Stromal cell of bone marrow (primary cell): ENCODE measurements at regions not wholly inside any gene's neighbourhood (a gene's known extent, or its start where the extent isn't known, plus 50 kb on each side); places are given as distances from the start of the nearest gene placed in this dataset.

Experiments used
- DNase-seq: peaks from one replicate; pipeline ENCODE4 v3.0.0-alpha.2; 2012; ENCODE audit warnings: low read depth

DNA sequence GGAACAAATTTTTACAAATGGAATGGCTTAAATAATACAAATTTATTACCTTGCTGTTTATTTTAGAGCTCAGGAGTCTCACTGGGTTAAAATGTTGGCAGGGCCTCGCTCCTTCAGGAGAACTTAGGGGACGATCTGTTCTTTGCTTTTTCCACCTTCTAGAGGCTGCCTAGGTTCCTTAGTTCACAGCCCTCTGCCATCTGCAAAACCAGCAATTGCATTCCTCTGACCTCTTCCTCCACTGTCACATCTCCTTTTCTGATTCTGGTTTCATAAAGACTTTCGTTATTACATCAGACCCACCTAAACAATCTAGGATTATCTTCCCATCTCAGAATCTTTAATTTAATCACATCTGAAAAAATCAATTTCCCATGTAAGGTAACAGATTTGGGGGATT, 249.6 kb upstream of the SPRY2 start:
- DNase-seq, result no peak

DNA sequence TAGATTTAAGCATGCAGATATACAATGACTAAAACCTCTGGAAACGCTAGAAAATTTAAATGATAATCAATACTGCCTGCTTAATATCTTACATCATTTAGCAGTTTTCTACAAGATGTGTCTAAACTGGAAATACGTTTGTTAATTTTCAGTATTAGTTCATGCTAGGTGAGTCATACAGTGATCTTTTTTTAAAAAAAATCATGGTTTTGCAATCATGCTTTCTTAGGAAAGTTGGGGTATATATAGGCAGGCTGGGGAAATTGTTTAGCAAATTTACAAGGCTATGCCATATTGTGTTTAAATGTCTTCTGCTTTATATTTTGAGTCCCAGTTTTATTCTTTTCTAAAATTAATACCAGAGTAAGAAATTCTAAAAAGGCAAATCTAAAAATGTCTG, 245.4 kb upstream of the SPRY2 start:
- no peak for DNase-seq

DNA sequence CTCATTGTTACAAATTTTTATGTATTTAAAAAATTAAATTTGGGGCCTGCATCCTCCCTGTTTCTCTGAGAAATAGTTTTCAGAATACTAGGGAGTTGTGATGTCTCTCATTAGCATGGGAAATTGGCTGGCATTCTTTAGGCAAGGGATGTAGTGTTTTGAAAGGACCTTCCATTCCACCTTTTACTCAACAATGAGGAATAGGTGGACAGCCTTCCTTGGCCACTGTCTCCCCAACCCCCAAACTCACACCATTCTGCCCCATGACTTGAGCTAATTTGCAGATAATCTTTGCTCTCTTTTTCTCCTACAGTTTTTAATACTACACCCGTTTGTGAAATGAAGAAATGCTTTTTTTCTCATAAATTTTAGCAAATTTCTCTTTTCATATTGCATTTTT, 244.6 kb upstream of the SPRY2 start:
- DNase-seq, result no peak

DNA sequence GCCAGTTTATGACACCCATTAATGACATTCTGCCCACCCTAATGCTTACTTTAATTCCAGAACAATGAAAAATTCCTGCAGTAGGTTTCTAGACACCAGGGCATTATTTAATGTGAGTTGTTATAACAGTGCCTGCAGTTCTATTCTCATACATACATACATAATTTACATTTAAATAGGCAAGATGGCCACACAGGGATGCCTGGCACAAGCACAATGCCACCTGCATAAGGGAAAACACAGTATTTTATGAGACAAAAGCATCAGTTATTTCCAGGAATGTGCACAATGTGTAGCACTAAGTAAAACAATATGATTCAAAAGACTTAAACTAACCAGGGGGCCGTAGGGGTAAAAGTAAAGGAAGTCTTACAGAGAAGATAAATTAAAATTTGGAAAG, 243.9 kb upstream of the SPRY2 start:
- DNase-seq, result no peak

DNA sequence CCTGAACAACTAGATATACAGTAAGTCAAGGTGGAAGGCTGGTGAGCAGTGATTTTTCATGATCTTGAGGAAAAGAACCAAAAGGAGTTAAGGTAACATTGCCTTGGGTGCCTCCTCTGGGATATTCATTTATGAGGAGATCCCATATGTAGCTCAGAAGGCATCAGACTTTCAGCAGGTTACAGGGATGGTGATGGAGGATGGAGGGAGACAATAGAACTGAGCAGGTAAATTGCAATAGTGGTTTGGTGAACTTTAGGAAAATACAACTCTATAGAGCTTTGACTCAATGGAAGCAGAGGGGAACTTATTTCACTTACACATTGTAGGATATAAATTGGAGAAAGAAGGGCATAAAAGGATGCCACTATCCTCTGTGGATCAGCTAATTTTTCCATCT, 243.4 kb upstream of the SPRY2 start:
- DNase-seq, result no peak

DNA sequence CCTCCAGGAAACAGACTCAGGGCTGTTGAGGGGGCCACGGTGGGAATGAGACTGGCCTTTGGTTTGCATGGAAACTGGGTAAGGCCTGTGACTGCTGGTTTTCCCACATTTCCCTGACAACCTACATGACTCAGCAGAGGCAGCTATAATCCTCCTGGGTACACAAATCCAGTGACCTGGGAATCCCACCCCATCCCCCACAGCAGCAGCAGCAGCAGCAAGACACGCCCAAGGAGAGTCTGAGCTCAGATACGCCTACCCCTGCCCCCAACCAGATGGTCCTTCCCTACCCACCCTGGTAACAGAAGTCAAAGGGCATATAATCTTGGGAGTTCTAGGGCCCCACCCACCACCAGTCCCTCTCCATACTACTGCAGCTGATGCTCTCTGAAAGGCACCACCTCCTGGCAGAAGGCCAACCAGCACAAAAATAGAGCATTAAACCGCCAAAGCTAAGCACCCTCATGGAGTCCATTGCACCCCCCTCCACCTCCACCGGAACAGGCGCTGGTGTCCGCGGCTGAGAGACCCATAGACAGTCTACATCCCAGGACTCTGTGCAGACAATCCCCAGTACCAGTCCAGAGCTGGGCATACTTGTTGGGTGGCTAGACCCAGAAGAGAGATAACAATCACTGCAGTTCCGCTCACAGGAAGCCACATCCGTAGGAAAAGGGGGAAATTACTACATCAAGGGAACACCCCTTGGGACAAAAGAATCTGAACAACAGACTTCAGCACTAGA, 237.2 kb upstream of the SPRY2 start:
- no peak for DNase-seq

DNA sequence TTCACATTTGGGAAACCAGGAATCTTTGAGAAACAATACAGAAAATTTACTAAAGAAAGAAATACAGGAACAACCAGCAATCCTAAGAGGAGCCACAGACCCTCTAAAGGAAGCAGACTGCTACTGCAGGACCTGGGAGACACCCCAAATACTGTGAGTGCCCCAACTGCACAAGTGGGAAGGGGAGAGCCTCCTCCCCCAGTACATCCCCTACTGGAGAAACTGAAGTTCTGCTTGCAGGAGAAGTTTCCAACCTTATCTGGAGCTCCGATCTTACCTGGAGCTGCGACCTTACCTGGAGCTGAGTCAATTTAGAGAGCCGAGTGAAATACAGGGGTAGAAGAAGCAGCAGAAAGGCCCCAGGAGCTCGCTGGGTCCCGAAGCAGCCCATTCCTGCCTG, 236.4 kb upstream of the SPRY2 start:
- no peak for DNase-seq

DNA sequence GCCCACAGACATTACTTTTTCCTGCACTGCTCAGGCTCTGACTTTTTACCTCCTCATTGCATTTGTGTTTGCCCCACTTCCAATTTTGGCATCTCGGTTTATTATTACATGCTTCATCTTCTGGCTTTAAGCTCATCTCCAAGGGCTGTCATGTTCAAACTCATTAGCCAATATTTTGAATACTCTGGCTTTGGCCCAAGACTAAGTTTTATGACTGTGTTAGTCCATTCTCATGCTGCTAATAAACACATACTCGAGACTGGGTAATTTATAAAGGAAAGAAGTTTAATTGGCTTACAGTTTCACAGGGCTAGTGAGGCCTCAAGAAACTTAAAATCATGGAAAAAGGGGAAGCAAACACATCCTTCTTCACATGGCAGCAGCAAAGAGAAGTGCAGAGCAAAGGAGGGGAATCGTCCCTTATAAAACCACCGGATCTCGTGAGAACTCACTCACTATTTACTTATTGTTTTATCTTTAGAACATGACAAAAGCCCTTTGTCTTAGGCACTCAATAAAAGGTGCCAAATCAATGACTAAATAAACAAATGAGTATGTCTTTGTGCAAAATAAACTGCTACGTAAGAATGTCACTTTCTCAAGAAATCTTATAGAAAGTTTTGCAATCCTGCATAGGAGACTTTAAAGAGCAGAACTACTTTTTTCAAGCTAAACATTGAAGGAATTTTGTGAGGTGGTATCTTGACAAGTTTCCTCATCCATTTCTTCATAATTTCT, 233.4 kb upstream of the SPRY2 start:
- DNase-seq, result no peak

DNA sequence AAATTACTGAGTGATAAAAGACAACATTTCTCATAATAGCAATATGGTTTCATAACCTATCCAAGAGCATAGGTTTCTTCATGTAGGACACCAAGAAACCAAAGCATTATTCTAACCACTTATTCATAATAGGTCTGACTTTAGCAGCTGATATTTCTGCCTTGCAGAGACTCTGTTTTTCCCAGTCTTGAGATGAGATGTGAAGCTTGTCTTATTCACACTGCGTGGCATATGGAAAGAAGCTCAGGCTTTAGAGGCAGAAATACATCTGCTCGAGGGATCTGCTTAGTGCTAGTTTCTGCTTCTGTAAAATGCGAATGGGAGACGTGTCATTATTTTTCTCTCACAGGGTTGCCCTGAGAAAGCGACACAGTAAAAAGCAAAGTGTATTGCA, 232.0 kb upstream of the SPRY2 start:
- DNase-seq, result no peak

DNA sequence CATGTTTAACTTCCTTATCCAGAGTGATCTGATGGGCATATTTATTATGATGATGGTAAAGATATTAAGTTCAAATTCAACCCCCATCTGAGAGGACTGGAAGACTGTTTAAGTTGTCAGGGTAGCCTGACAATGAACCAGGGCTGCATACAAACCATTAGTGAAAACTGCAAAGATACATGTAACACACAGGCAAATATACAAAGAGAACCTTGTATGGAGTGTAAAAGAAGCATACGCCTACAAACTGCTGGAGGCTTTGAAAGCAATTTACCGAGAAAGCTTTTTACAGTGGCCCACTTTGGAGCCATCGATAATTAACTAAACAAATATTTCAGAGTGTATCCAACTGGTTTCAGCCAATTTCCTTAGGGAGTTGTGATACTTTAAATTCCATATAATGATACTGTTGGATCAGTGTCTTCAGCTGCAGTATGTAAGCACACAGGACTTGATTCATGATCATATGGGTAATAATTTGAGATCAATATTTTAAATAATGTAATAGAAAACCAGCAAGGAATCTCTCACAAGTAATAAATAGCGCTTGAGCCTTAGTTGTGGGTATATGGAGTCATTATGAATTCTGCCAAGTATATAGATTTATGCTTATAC, 231.5 kb upstream of the SPRY2 start:
- no peak for DNase-seq

DNA sequence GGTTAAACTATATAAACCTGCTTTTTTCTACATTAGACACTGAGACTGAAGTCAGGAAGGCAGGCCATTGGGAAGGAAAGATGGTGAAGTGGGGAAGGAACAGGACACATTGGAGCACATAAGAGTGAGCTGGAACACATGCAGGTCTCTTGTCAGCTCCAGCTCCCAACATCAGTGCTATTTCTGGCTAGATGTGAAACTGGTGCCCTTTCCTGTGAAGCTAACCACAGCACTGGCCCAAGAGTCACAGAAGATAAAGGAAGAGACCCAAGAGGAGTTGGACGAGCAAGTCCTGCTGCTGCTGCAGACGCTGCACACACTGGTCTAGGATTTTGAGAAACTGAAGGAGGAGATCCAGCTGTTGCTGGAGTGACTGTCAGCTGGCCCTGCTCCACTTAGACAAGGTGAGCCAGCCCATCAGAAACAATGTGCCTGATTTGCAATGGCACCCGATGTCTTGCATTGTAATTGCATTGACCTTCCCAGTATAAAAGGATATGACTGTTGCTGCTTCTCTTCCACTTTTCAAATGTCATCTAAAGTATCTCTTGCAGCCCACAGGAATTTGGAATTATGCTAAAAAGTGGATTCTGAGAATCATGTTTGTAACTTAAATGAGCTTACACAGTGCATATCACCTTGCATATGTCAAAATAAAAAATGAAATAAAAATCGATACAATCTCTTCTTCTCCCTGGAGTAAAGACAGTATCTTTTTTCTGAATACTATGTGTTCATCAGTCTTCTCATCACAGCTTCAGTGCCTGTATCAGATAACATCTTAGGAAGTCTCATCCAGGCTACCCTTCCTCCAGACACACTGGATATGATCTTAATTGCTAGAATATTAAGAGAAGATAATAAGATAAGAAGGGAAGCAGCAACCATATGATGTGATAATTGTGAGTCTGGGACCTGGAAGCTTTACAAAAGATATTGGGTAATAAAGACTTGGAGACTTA, 230.7 kb upstream of the SPRY2 start:
- no peak for DNase-seq

DNA sequence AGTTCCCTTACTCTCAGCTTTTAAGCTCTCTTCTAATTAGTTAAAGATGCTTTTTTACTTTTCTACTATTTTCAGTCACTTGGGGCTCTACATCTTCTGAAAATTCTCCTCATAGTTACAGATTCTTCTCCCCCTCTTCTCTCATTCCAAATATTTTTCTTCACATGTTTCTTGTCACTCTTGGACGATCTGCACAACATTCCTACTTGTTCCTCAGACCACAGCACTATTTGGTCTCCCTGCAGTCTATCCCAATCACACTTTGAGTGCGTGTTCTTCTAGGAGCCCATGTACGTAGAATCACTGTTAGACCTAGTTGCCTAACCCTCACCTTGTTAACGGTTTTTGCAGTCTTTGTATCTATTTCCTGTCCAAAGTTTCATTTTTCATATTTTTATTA, 222.5 kb upstream of the SPRY2 start:
- DNase-seq, result no peak

DNA sequence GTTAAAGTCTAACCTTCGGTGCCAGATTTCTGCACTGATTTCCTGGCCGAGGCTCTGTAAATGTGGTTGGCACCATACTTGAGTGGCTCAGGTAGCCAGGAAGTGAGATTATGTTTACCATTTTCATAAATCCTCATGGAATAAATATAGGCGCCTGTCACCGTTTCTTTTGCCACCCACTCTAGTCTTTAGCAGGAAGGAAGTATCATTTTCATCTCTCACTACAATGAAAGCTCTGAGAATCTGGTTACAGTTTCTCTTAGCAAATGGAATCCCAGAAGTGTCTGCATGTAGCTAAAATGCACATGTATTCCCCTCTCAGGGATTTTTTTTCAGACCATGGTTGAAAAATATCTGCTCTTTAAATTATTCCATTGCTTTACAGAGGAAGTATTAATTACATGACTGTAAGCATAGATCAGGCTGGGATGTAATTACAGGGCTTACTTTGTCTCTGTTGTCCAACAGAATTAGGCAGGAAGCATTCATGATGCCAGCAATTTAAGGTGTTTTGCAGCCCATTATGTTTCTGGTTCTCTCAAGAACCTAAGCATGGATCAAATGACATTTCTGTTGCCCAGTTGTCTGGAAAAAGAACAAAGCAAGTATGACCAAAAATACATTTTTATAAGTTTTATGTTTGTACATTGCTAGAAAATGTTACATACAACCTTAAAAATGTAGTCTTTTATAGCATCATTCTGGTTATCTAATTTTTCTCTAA, 221.7 kb upstream of the SPRY2 start:
- DNase-seq, result no peak

DNA sequence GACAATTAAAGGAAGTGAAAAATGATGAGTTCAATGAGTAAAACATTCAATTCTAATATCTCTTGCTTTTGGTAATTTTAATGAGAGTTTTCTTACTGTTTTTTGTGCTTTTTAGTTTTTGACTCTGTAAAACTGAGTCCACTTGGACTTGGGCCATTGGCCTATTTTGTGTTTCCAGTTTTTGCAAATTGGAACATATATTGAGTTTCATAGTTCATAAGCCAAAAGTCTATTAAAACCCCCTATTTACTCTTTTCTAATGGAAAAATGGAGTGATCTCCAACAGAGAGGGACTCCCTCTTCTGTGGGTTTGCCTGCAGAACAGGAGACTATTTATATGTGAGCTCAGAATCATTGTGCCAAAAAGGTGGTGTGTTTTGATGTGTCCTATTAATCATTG, 219.7 kb upstream of the SPRY2 start:
- no peak for DNase-seq

DNA sequence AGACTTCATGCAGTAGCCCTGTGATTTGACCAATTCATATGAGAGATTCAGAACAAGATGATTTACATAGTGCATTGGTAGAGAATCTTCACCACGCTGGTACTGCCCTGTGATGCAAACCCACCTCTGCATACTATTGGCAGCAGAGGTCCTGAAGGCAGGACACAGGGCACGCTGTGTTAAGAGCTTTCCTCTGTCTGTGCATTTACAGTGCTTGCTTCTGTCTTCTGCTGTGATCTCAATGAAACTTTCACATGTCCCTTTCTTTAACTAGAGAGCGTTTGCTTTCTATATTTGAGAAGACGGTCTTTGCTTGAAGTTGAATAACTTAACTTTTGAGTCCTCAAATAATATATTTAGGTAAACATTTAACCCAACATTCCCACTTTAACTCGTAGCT, 219.0 kb upstream of the SPRY2 start:
- DNase-seq, result no peak

DNA sequence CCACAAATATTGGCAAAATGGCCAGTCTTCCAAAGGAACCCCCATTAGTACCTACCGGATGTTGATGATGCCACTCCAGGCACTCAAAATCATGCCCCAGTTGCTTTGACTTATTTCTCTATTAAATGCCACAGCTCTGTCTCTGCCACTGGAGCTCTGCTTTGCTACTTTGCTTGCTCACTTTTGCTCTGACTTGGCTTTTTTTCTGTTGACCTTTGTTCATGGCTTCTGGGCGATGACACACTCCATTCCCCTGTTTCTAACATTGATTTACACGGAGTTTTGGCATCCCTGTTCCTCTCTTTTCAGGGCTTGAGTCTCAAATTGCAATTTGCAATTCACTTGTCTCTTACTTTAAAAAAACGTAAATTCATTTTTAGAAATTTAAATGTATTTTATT, 217.1 kb upstream of the SPRY2 start:
- no peak for DNase-seq

DNA sequence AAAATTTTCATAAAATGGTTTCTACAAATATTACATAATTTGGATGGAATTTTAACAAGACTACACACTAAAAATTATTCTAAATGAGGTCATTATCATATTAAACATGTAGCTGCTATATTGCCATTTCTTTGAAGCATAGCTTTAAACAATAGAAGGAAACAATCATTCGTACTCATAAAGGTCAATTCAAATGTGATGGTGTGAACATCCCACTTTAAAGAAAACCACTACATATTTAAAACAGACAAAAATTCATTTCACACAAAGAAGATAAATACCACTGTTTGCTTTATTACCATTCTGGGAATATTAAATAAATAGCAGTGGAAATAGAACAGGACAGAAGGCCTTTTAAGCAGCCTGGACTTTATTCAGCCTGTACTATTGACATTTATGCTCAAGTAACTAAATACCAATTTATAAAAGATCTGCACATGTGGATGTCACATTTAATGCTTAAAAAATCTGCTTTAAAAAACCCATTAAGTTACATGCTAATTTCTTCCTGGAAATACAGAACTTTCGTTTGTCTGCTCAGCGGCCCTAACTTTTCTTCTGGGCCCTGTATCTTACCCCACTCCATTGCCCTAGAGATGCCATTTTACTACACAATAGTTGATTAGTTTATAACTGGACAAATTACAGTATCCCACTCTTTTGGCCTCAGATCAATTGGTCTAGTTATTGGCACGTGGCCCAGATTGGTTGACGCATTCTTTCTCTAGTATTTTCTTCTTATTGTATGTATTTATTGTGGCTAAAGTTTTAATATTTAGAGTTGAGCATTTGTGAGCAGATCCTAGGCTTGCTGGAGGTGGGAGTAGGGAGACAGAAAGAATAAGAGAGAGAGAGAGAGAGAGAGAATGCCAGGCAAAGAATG, 215.1 kb upstream of the SPRY2 start:
- no peak for DNase-seq

DNA sequence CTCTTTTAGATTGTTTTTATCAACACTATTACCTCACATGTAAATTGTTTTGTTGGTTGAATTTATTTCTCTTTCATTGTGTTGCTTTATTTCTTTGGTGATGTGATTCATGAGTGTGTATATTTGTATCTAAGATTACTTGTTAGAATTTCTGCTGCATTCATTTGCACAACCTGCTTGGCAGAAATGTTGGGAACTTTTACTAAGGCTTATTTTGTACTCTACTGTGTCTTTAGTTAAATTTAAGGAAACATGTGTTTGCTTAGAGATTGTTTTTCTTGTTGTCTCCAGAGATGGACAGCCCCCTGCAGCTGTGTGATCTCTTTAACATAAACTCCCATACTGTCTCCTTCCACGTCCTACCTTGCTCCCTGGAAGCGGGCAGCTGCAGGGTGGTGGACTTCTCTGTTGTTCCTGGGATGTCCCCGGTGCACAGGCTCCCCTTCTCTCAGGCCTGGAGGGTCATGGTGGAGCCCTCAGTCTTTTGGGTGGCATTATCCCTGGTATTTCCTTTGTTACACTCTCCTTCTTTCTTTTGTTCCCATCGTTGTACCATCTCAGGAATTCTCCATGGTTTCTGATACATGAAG, 212.0 kb upstream of the SPRY2 start:
- DNase-seq, result no peak

DNA sequence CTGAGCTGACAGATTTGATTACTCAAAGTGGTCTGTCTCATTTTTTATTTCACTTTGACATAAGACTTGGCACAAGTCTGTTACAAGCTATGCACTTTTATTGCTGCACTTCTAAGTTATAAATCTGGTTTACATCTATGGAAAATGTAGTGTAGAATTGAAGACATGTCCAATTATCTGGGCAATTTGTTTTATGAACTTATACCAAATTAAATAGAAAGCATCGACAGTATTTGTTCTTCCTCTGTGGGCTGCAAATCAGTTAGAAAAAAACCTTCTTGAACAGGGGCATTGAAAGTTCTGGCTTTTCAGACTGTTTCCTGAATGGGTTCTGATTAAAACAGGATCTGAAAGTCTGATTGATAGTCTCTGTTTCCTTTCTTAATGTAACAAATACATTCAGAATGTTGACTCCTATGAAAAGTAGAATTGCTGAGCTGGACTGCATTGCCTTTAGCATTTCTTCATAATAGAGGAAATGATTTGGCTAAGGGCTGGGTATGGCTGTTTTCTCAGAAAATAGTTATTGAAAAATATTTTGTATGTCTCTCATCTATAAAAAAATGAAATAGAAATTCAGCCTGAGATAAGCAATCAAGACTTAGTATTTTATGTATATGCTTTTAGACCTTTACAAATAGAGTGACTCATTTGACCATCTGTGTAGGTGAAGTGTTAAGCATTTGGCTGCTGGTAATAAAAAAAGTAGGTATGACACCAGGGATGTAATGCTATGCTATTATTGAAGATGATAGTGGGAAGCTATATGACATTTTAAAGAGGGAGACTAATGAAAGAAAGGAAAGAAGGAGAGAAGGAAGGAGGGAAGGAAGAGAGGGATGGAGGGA, 210.9 kb upstream of the SPRY2 start:
- DNase-seq, result no peak
